Colon (tissue), 2 donors: ENCODE measurements at regions not wholly inside any gene's neighbourhood (a gene's known extent, or its start where the extent isn't known, plus 50 kb on each side); places are given as distances from the start of the nearest gene placed in this dataset.
A peak's percentile ranks its signal among the peaks of the same experiment; 100 is the strongest.
"Not testable (repeated sequence)": the region's sequence is repeated elsewhere in the genome, so short reads cannot be mapped to it uniquely, and the experiment has no call there.

Source experiments
- FAIRE-seq: peaks from 2 replicates; lab custom pipeline; 2012; peaks lifted over from hg19 to GRCh38; lab: Jason Lieb, UNC
- donor health status: control.
- donor health status: control.

- no peak for FAIRE-seq
Measured at GRCh38 chr9:85151162-85151561, 481.6 kb downstream of the NTRK2 start.

GRCh38 chr9:85147046-85147640 is 477.6 kb downstream of the NTRK2 start:
- no peak for FAIRE-seq

GRCh38 chr9:85142968-85143367 is 473.4 kb downstream of the NTRK2 start:
- no peak for FAIRE-seq

GRCh38 chr9:85142496-85142911 is 473.0 kb downstream of the NTRK2 start:
- FAIRE-seq, result no peak

GRCh38 chr9:85137696-85138095 is 468.2 kb downstream of the NTRK2 start:
- no peak for FAIRE-seq

GRCh38 chr9:85136987-85137386 is 467.5 kb downstream of the NTRK2 start:
- no peak for FAIRE-seq

GRCh38 chr9:85136507-85136906 is 467.0 kb downstream of the NTRK2 start:
- no peak for FAIRE-seq

GRCh38 chr9:85130764-85131163 is 461.2 kb downstream of the NTRK2 start:
- no peak for FAIRE-seq

GRCh38 chr9:85130260-85130659 is 460.7 kb downstream of the NTRK2 start:
- peak; percentile 21 for FAIRE-seq

- FAIRE-seq, result no peak
Measured at GRCh38 chr9:85129514-85129913, 460.0 kb downstream of the NTRK2 start.

- FAIRE-seq, result no peak
Measured at GRCh38 chr9:85118990-85119755, 449.6 kb downstream of the NTRK2 start.

- FAIRE-seq, result no peak
Measured at GRCh38 chr9:85117831-85118230, 448.3 kb downstream of the NTRK2 start.

- FAIRE-seq, result no peak
Measured at GRCh38 chr9:85115473-85115872, 445.9 kb downstream of the NTRK2 start.

GRCh38 chr9:85114799-85115198 is 445.3 kb downstream of the NTRK2 start:
- no peak for FAIRE-seq

- FAIRE-seq, result no peak
Measured at GRCh38 chr9:85112933-85113418, 443.4 kb downstream of the NTRK2 start.

- FAIRE-seq, result no peak
Measured at GRCh38 chr9:85112391-85112790, 442.9 kb downstream of the NTRK2 start.

GRCh38 chr9:85108746-85109145 is 439.2 kb downstream of the NTRK2 start:
- no peak for FAIRE-seq

GRCh38 chr9:85108229-85108628 is 438.7 kb downstream of the NTRK2 start:
- FAIRE-seq, result no peak

GRCh38 chr9:85089188-85089969 is 419.9 kb downstream of the NTRK2 start:
- FAIRE-seq, result no peak

GRCh38 chr9:85081963-85082362 is 412.4 kb downstream of the NTRK2 start:
- FAIRE-seq, result no peak

- FAIRE-seq, result no peak
Measured at GRCh38 chr9:85079349-85079748, 409.8 kb downstream of the NTRK2 start.

- no peak for FAIRE-seq
Measured at GRCh38 chr9:85077944-85078343, 408.4 kb downstream of the NTRK2 start.

GRCh38 chr9:85077146-85077545 is 407.6 kb downstream of the NTRK2 start:
- FAIRE-seq, result not testable (repeated sequence)
